HG02981 (cell line): ENCODE measurements at regions not wholly inside any gene's neighbourhood (a gene's known extent, or its start where the extent isn't known, plus 50 kb on each side); places are given as distances from the start of the nearest gene placed in this dataset.
"Not testable (repeated sequence)": the region's sequence is repeated elsewhere in the genome, so short reads cannot be mapped to it uniquely, and the experiment has no call there.

ENCODE experiments used
- ATAC-seq: cut with Tn5 transposase; IDR thresholded peaks from one replicate; pipeline ENCODE4 v1.9.1; 2021; ENCODE audit warnings: mild to moderate bottlenecking, moderate library complexity; ENCODE audit not compliant: unreplicated experiment

DNA sequence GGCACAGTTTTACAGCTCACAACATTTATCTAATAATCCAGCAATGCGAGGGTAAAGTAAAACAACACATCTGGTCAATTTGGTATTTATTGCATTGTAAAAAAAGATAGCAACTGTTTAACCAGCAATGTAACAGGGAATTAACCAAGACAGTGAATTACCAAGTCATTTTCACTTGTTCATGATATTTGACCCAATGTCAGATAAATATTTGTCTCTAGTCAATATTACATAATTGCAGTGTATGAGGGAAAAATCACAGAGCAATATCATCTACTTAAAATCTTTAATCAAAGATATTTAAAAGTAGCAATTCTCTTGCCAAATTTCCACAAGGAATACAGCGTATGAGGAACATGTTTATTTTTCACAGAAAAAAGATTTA is 1265.1 kb upstream of the CHAC2 start:
- no peak for ATAC-seq

DNA sequence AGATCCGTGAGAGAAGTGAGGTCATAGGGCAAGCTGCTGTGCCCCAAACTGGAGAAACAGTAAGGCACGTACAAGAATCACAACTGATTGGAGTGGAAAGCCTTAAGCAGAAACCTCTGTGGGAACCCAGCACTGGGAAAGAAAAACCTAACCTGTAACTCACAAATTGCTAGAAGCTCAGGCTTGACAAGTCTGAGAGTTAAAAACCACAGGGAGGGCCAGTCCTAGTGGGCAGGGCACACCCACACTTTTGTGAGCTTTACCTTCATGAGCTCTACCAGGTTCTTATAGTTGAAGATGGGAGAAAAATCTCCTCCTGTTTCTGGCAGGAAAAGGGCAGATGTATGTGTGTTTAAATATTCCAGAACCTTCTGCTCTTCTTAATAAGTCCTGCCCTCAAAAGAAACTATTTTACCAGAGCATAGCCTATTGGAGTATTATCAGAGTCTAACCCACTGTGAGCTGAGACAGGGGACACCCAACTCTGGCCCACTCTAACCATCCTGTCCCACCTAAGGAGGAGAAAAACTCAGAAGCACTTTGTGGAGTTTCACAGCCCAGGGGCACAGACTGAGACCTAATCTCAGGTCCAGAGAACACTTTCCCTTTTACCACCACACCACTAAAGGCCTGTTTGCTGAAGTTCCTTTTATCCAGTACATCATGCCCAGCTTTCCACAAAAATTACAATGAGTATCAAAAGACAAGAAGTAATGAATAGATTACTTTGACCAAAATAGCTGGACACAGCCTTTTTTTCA is 1265.7 kb upstream of the CHAC2 start:
- no peak for ATAC-seq

DNA sequence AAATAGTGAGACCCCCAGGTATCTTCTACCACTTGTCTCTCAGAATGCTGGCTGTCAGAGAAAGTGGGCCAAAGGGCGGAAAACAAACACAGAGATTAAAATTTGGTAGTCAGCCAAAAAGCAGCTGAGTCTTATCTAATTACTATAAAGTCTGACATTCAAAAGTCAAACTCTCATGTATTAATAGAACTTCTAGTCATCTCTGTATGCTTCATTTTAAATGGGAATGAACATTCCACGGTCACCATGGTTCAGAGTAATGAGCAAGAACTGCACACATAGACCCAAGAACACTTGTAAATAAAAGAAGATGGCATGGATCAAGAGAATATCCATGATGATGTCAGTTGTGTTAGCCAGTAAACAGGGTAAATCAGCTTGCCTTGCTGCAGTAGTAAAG is 1267.0 kb upstream of the CHAC2 start:
- ATAC-seq, result no peak

DNA sequence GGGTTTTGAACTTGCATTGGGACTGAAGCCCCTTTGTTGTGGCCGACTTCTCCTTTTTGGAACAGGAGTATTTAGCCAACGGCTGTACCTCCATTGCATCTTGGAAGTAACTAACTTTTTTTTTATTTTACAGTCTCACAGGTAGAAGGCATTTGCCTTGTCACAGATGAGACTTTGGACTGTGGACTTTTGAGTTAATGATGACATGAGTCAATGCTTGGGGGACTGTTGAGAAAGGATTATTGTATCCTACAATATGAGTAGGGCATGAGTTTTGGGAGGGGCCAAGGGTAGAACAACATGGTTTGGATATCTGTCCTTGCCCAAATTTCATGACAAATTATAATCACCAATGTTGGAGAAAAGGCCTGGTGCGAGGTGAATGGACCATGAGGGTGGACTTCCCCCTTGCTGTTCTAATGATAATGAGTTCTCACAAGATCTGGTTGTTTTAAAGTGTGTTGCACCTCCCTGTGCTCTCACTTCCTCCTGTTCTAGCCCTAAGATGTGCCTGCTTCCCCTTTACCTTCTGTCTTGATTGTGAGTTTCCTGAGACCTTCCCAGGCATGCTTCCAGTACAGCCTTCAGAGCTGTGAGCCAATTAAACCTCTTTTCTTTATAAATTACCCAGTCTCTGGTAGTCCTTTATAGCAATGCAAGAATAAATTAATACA is 1269.4 kb upstream of the CHAC2 start:
- no peak for ATAC-seq

DNA sequence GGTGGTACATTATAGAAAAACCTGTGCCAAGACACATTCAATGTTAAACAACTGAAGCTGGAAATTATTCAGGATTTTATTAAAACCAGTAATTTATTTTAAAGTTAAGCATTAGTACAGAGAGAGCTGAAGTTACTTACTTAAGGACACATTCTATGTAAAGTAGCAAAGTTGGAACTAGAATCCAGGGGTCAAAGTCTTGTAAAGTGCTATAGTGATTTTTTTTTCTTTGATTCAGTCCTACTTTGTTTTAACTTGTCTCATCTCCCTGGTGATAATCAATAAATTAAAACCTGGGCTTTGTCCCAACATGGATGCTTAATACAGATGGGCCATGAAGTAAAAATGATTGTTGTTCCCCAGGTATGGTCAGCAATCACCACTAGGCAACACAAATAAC is 1271.8 kb upstream of the CHAC2 start:
- no peak for ATAC-seq

DNA sequence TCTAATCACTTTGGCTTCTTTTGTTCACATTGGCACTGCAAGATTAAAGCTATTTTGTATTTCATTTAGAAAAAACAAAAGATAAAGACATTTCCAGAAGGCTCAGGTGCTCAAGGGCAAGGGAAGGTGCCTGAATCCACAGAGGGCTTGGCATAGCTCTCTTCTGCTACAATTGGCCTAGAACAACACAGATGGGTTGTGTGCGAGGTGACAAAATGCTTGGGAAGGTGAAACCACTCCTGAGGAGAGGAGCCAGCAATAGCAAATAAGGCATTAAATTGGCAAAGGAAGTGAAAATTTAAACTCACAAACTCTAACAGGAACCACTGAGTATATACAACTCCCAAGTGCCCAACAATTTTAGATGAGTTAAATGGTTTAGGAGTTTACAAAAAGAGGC is 1290.4 kb upstream of the CHAC2 start:
- no peak for ATAC-seq

DNA sequence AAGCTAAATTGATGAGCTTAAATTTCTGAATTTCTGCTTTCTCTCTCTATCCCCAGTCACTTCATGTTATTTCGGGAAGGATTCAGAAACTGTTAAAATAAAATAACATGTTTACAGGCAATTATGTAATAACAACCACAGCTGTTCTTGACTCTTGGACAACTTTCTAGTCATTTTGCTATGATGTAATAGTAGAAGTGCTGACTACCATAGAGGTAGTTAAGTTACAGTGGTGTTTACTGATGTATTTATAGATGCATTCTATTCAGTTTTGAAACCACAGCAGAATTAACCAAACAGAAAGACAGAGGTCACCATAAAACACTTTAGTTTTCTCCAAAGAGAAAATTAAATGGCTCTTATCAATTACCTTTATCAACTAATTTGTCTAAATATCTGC is 1292.0 kb upstream of the CHAC2 start:
- no peak for ATAC-seq

DNA sequence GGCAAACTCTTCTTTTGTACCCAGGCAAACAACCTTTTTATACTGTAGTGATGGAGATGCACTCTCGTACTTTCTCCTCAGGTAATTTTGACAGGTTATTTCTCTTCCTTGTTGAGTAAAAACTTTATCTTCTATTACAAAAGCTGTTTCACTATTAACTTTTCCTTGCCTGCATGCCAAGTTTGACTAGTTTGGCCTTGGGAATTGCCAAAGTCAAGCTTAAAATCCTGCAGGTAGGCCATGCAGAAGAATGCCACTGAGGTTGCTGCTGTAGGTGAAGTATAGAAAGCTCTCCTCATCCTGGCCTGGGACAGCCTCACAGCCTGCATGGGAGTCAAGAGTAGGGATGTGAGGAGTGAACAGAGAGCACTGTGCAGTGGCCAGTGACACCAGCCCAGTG is 1293.5 kb upstream of the CHAC2 start:
- ATAC-seq, result no peak

DNA sequence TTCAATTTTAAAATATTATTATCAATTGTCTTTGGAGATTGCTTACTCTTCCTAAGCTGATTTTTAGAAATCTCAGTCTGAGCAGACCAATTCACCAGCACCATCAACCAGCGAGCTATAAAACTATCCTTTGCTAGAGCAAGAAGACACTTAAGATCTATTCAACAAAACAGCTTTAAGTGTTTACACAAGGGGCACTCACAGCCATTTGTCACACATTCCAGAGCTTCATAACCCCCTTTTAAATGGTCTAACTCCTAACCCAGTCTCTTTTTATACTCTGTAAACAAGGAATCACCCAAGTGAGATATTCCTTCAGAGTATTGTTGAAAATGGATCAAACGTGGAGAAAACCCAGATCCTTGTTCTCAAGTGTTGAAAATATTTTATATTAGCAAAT is 1294.1 kb upstream of the CHAC2 start:
- ATAC-seq, result no peak

DNA sequence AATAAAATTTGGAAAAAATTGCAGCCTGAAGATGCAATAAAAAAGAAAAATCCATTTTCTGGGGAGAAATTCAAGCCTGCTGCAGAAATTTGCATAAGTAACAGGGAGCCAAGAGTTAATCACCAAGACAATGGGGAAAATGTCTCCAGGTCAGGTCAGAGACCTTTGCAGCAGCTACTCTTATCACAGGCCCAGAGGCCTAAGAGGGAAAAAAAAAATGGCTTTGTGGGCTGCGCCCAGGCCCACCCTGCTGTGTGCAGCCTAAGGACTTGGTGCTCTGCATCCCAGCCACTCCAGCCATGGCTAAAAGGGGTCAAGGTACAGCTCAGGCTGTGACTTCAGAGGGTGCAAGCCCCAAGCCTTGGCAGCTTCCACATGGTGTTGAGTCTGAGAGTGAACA is 1297.1 kb upstream of the CHAC2 start:
- not testable (repeated sequence) for ATAC-seq

DNA sequence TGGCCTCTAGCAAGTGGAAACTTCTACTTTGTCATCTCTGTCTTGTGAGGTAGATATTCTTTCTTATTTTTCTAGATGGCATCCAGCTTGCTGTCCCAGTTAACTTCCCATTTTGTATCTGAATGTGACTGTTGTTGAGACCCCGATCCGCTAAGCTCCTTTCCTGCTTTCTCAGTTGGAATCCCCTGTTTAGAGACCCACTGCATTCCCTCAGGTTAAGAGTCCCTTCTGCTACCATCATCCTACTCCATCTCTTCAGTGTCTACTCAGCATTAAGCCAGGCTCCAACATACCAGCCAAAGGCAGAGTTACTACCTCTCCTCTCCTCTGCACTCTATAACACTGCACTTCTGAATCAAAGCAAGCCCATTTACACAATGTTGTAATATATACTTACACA is 1300.4 kb upstream of the CHAC2 start:
- no peak for ATAC-seq

DNA sequence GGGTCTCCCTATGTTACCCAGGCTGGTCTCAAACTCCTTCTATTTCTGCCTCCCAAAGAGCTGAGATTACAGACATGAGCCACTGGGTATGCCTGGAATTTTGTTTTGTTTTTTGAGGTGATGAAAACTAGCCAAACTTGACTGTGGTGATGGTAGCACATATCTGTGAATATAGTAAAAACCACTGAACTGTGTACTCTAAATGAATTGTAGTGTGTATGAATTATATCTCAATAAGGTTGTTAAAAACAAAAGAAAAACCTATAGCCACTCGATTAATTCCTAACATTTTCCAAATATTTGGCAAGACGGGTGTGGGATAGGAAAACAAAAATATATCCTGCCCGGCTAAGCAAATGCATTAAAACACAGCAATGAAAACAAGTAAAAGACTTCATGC is 1302.3 kb upstream of the CHAC2 start:
- no peak for ATAC-seq

DNA sequence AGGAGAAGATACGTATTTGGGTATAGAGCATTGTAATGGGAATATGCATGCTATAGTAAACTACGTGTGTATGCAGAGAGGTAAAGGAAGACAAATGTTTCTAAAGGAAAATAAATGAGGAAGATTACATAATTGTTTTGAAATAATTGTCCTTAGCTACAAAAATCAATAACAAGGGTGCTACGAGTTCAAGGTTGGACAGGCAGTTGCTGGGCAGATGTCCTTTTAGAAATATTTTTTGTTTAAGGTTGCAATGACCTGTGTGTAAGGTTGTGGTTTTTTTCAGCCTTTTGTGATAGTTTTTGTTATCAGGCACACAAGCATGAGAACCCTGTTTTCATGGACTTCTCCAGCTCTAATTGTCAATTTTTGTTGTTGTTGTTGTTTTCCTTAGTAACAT is 1304.1 kb upstream of the CHAC2 start:
- ATAC-seq, result no peak

DNA sequence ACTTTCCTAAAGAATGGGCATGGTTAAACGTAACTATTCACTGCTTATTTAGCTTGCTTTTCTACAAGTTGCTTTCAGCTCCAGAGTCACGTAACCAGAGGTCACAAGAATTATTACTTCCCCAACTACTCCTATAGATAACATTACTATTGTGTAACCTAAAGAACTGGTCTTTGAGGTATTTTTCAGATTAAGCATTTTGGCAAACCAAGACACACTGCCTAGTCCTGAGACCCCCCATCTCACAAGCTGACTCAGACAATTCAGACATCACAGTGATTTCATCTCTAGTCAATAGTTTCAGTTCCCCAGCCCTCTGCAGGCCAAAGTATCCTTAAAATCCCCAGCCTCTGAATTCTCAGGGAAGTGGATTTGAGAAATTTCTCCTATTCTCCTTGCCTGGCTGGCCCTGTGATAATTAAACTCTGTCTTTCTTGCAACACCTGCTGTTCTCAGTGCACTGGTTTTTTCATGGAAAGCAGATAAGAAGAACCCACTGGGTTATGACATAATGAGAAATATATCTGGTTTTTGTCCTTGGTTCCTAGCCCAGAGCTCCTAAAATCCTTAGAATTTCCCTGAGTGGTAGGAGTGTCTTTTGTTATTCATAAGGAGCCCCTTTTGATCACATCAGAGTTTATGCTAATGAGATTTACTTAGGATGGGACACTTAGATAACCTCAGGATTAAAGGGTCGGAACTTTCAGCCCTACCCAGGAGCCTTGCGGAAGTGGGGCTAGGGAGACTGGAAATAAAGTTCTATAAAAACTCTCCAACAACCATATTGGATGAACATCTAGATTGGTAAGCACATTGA is 1310.8 kb upstream of the CHAC2 start:
- no peak for ATAC-seq

DNA sequence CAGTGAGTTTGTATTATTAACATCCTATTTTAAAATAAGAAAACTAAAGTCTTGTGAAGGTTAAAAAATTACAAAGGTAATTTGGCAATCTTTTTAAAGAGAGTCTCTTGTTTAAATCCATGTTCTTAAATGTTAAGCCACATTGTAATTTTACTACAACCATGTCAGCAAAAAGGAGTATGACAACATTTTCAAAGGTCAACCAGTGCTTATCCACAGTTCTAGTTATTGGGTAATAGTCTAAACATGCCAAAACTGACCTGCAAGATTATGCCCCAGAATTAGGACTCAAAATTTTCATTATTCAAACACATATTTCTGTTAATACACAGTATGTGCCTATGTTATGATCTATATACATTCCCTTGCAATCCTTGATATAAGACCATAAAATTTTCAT is 1312.6 kb upstream of the CHAC2 start:
- ATAC-seq, result no peak

DNA sequence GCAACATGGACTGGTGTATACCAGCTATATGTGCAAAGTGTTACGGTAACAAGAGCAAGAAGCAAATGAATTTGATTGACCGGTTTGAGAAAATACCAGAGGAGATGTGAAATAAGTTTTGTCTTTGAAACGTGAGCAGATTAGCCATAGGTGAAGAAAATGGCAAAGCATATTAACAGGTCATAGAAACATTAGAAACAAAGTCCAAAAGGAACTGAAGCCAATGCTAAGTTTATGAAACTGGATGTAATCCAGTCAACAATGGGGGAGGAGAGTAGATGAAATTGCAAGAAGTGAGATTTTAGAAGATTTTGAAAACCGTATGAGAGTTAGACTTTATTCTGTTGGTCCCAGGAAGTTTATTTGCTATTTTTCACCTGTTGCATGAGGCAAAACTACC is 1315.4 kb upstream of the CHAC2 start:
- ATAC-seq, result no peak

DNA sequence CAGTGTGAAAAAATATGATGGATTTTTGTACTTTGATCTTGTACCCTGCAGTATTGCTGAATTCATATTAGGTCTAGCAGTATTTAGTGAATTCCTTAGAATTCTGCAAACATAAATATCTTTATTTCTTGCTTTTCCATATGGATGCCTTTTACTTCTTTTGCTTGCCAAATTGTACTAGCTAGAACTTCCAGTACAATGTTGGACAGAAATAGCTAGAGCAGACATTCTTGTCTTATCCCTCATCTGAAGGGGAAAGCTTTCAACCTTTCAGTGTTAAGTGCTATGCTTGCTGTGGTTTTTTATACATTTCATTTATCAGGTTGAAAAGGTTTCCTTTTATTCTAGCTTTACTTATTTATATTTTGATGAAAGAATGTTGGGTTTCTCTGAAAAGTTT is 1321.9 kb upstream of the CHAC2 start:
- no peak for ATAC-seq

DNA sequence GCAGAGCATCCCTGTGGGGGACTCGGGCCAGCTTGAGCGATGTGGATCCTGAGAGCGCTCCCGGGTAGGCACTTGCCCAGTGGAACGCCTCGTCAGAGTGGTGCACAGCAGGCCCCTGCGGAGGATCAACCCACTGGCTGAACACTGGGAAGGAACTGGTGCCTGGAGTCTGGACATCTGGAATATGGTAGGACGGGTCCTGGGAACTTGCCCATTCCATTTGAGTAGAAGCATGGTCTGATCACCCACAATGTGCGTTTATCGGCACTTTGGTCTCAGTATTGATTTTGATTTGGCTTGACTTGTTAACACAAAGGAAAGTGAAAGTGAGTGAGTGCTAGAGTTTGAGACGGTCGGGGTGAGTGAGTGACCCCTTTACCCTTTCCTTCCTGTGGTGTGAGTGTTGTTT is 1336.2 kb upstream of the CHAC2 start:
- no peak for ATAC-seq

DNA sequence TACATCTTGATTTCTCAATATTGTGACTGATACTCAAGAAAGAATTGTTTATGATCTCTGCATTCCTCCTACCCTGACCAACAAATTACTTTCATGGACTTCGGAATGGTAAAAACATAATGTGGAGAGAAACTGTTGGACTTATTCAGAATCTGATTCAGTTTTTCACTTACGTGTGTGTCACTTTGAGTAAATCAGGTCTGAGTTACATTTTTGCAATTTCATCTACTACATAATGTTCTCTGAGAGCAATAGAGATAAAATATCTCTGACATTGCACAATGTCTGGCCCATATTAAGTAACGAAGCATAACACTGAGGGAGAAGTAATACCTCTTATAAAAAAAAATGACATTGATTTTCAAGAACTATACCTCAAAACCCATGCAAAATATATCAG is 1337.9 kb upstream of the CHAC2 start:
- no peak for ATAC-seq

DNA sequence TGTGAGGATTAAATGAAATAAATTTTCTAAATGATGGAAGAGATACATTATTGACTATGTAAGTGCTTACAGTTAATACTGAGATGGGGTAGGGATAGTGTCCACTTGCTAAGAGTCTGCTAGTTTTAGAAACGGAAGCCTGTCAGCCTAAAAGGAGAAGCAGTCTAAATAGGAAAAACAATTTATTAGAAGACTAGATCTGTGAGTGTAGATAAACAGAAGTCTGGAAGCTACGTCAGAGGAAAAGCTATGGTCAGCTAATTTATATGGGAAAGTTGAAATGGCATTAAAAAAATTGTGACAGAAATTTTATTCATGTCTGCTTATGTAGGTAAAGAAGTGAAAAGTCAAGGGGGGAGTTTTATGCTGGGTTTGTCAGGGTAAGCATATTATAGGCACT is 1338.4 kb upstream of the CHAC2 start:
- no peak for ATAC-seq

DNA sequence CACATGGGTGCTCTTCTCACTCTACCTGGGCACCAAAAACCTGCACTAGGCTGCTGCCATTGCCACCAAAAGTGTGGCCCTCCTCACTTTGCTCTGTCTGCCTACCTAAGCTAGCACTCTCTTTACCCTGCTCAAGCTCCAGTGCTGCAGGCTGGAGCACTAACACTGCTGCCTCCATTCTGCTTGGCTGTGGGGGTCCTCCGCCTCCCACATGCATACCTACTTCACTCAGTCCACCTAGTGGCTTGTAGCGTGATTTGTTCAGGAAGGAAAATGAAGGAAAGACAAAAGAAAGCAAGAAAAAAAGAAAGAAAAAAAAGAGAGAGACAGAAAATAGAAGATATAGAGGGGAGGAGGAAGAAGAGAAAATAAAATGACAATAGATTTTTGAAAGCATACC is 1339.4 kb upstream of the CHAC2 start:
- ATAC-seq, result no peak

DNA sequence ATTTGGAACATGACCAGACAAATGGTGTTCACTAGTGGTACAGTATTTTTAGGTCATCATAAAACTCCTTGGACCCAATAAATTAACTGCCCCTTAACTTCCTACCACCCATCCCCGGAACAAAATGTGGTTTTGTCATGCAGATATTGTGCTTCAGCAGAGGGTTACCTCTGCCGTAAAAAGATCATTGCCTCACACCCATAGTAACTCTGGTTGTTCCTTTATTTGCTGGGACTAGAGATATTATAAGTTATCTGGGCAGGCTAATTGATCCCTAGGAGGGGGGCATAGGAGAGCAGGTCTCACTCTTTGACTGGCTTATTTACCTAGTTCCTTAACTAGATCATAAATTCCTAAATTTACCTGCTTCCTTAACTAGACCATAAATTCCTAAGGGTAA is 1343.9 kb upstream of the CHAC2 start:
- ATAC-seq, result no peak
